GM12878 (cell line): ENCODE measurements at regions not wholly inside any gene's neighbourhood (a gene's known extent, or its start where the extent isn't known, plus 50 kb on each side); places are given as distances from the start of the nearest gene placed in this dataset.
A peak's percentile ranks its signal among the peaks of the same experiment; 100 is the strongest.

Experiments used
- ATAC-seq: fragments of 200-7000 bp; cut with Tn5 transposase; 3 replicates; pipeline ENCODE4 v1.9.1; 2020; ENCODE audit warnings: mild to moderate bottlenecking, moderate library complexity
- BruUV-seq: library from RNA; stranded (reverse); fragments of 400-500 nt; replicated peaks from 2 replicates; lab custom pipeline; 2021; lab: Mats Ljungman, UMichigan
- CTCF ChIA-PET: fragments of 300-600 bp; sonication (Branson Sonifier 250); formaldehyde crosslinking; extraction: SDS; loops from one replicate; lab custom pipeline; 2021; ENCODE audit warnings: inconsistent platforms; lab: Yijun Ruan, JAX
- POLR2A ChIA-PET: fragments of 350-600 bp; formaldehyde crosslinking; extraction: SDS; loops from one replicate; lab custom pipeline; 2021; ENCODE audit warnings: inconsistent platforms; lab: Charles Lee
- RAD21 ChIA-PET: fragments of 300-600 bp; sonication (Branson Sonifier 250); formaldehyde crosslinking; loops from one replicate; lab custom pipeline; 2023; ENCODE audit warnings: antibody characterized with exemption; ENCODE audit not compliant: unreplicated experiment; lab: Charles Lee
- SMC1A ChIA-PET: fragments of 300-600 bp; sonication (Branson Sonifier 250); formaldehyde crosslinking; loops from one replicate; lab custom pipeline; 2023; ENCODE audit not compliant: unreplicated experiment, uncharacterized antibody; lab: Charles Lee
- DNase-seq: peaks from one replicate; pipeline ENCODE4 v3.0.0-alpha.2; 2011; ENCODE audit warnings: low read depth, low spot score
- FAIRE-seq: peaks from 3 replicates; lab custom pipeline; 2011; peaks lifted over from hg19 to GRCh38; lab: Jason Lieb, UNC
- H2AFZ ChIP-seq: 2 replicates; pipeline ENCODE4 v1.6.0; 2011; ENCODE audit warnings: low read depth, low read length, control low read depth; ENCODE audit not compliant: control insufficient read depth
- H3K27ac ChIP-seq: 2 replicates; pipeline ENCODE4 v1.5.1; 2011; ENCODE audit warnings: control low read depth; ENCODE audit not compliant: control insufficient read depth, insufficient read depth
- H3K27me3 ChIP-seq, 2 experiments: replicated peaks in 1 of 2; 2 replicates each; pipeline versions ENCODE4 v1.6.0 to v1.6.1; 2011; ENCODE audit warnings: low read length in 1 of 2; ENCODE audit not compliant: control insufficient read depth in 2 of 2, insufficient read depth in 2 of 2
- H3K36me3 ChIP-seq, 2 experiments: 2 replicates each; pipeline ENCODE4 v1.5.1; 2011; ENCODE audit warnings: low read length in 1 of 2; ENCODE audit not compliant: control insufficient read depth in 2 of 2, insufficient read depth in 2 of 2
- H3K4me1 ChIP-seq: 2 replicates; pipeline ENCODE4 v1.6.1; 2011; ENCODE audit warnings: mild to moderate bottlenecking, low read length, moderate library complexity, mixed read lengths; ENCODE audit not compliant: control insufficient read depth, insufficient read depth
- H3K4me2 ChIP-seq: 2 replicates; pipeline ENCODE4 v1.6.0; 2011; ENCODE audit warnings: control low read depth; ENCODE audit not compliant: control insufficient read depth, insufficient read depth
- H3K4me3 ChIP-seq: fragments of 200-600 bp; sonication (generic); 2 replicates; pipeline ENCODE4 v1.5.1; 2016
- H3K79me2 ChIP-seq: 2 replicates; pipeline ENCODE4 v1.6.0; 2011; ENCODE audit warnings: low read length; ENCODE audit not compliant: control insufficient read depth, insufficient read depth
- H3K9ac ChIP-seq: 2 replicates; pipeline ENCODE4 v1.8.0; 2011; ENCODE audit warnings: low read length, control low read depth, mixed read lengths; ENCODE audit not compliant: control insufficient read depth, insufficient read depth
- H3K9me3 ChIP-seq: replicated peaks from 3 replicates; pipeline ENCODE4 v1.5.1; 2011; ENCODE audit warnings: mild to moderate bottlenecking, low read length; ENCODE audit not compliant: control insufficient read depth, insufficient read depth
- H4K20me1 ChIP-seq: 2 replicates; pipeline ENCODE4 v1.6.0; 2011; ENCODE audit not compliant: control insufficient read depth, insufficient read depth
- BMI1 ChIP-seq: fragments of 450-650 bp; IDR thresholded peaks from 2 replicates; pipeline ENCODE4 v1.6.1; 2016; ENCODE audit warnings: mild to moderate bottlenecking, moderate library complexity, borderline replicate concordance
- CREB1 ChIP-seq: IDR thresholded peaks from 2 replicates; pipeline ENCODE4 v1.6.1; 2012; ENCODE audit warnings: low read depth, mild to moderate bottlenecking, inconsistent platforms
- EED ChIP-seq: sonication (generic); IDR thresholded peaks from 2 replicates; pipeline ENCODE4 v1.6.1; 2016; ENCODE audit warnings: antibody characterized with exemption, low read depth
- ETV6 ChIP-seq, 2 experiments: fragments of 450-650 bp in 1 of 2; IDR thresholded peaks in 1 of 2; conservative IDR thresholded peaks in 1 of 2; 2 replicates each; pipeline ENCODE4 v1.6.1; 2014; ENCODE audit warnings: antibody characterized with exemption in 1 of 2, borderline replicate concordance in 1 of 2, low read depth in 1 of 2, mild to moderate bottlenecking in 1 of 2, moderate library complexity in 1 of 2
- EZH2 ChIP-seq: IDR thresholded peaks from 2 replicates; pipeline ENCODE4 v1.6.1; 2012; ENCODE audit warnings: low read depth, mild to moderate bottlenecking, control low read depth, inconsistent platforms, low read length, borderline replicate concordance; ENCODE audit not compliant: control insufficient read depth
- HCFC1 ChIP-seq: fragments of 150-350 bp; IDR thresholded peaks from 2 replicates; pipeline ENCODE4 v1.6.1; 2014; ENCODE audit warnings: low read length
- IKZF1 ChIP-seq: fragments of 450-650 bp; conservative IDR thresholded peaks from 2 replicates; pipeline ENCODE4 v1.6.1; 2017; ENCODE audit warnings: antibody characterized with exemption, mild to moderate bottlenecking
- KLF5 ChIP-seq: fragments of 450-650 bp; IDR thresholded peaks from 2 replicates; pipeline ENCODE4 v1.6.1; 2014; ENCODE audit warnings: mild to moderate bottlenecking; ENCODE audit not compliant: partially characterized antibody
- NR2F1 ChIP-seq: fragments of 450-650 bp; conservative IDR thresholded peaks from 2 replicates; pipeline ENCODE4 v1.6.1; 2017; ENCODE audit warnings: mild to moderate bottlenecking
- PAX5 ChIP-seq: IDR thresholded peaks from 2 replicates; pipeline ENCODE4 v1.6.1; 2011; ENCODE audit warnings: low read depth, low read length, borderline replicate concordance
- POLR2A ChIP-seq: IDR thresholded peaks from 2 replicates; pipeline ENCODE4 v1.6.1; 2011; ENCODE audit warnings: low read depth, mild to moderate bottlenecking, low read length
- POLR2AphosphoS2 ChIP-seq: IDR thresholded peaks from 2 replicates; pipeline ENCODE4 v1.6.1; 2011; ENCODE audit warnings: low read depth, mild to moderate bottlenecking, low read length, improper control_type of control experiment, moderate library complexity
- SMAD1 ChIP-seq: fragments of 450-650 bp; IDR thresholded peaks from 2 replicates; pipeline ENCODE4 v1.6.1; 2018; ENCODE audit warnings: mild to moderate bottlenecking, low read depth; ENCODE audit not compliant: partially characterized antibody
- TCF7 ChIP-seq: IDR thresholded peaks from 2 replicates; pipeline ENCODE4 v1.6.1; 2014; ENCODE audit warnings: antibody characterized with exemption, borderline replicate concordance
- WRNIP1 ChIP-seq: IDR thresholded peaks from 2 replicates; pipeline ENCODE4 v1.6.1; 2011; ENCODE audit warnings: low read depth, low read length, improper control_type of control experiment, borderline replicate concordance
- ZNF217 ChIP-seq: fragments of 450-650 bp; IDR thresholded peaks from 2 replicates; pipeline ENCODE4 v1.6.1; 2017; ENCODE audit warnings: antibody characterized with exemption, mild to moderate bottlenecking
- WGBS: methylation state at CpG from one replicate; pipeline ENCODE4 v1.1.6; 2016; ENCODE audit warnings: low lambda C conversion rate; ENCODE audit not compliant: insufficient replicate concordance, insufficient coverage; ENCODE audit errors: missing lambda C conversion rate; 5-methylcytosine and 5-hydroxymethylcytosine counted together
- in situ Hi-C: fragments of 300-500 bp; cut with MboI; formaldehyde crosslinking; loops from 9 replicates; pipeline ENCODE4 v1.14.3; 2018; ENCODE audit warnings: mixed read lengths
- intact Hi-C: fragments of 100-400 bp; cut with micrococcal nuclease; formaldehyde crosslinking; loops from one replicate; pipeline ENCODE4 v1.14.2; 2022; ENCODE audit not compliant: unreplicated experiment
- TF ChIP-seq, protein P1 (sequence below): IDR thresholded peaks from 2 replicates; pipeline ENCODE4 v1.6.1; 2012; ENCODE audit warnings: low read depth, low read length, improper control_type of control experiment
- TF ChIP-seq, protein P2 (sequence below): IDR thresholded peaks from 2 replicates; pipeline ENCODE4 v1.6.1; 2011; ENCODE audit warnings: borderline replicate concordance, low read depth, mild to moderate bottlenecking, moderate library complexity, low read length; ENCODE audit not compliant: insufficient read depth, poor library complexity, severe bottlenecking

DNA sequence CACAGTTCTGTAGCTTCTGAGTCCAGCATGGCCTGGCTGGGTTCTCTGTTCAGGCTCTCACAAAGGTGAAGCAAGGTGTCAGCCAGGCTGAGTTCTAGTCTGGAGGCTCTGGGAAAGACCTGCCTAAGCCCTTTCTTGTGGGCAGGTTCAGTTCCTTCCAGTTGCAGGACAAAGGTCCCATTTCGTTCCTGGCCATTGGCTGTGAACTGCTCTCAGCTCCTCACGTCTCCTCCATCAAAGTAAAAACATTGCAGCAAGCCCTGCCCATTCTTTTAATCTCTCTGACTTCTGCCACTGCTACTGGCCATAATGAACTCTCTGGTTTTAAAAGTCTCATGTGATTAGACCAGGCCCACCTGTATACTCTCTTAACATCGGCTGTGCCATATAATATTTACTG, 61.6 kb upstream of the BARX1 start:
- Histone ChIP-seq H2AFZ (no peak overlapping the region), H3K9me3 (no peaks in the 10 kb centered on the region), H3K4me3 (no peak overlapping the region), H3K36me3 (no peaks in the 10 kb centered on the region), H3K27ac (no peak overlapping the region), H3K4me1 (no peaks in the 10 kb centered on the region), H3K4me2 (no peak overlapping the region), H4K20me1 (no peaks in the 10 kb centered on the region), H3K79me2 (no peaks in the 10 kb centered on the region), H3K9ac (no peak overlapping the region), H3K27me3 (no peaks in the 10 kb centered on the region)
- TF ChIP-seq POLR2AphosphoS2 (no peak), HCFC1 (no peak), EED (no peak), BMI1 (no peak), PAX5 (no peak), ZNF217 (no peak), NR2F1 (no peak), SMAD1 (no peak), TCF7 (no peak)
- RAD21 ChIA-PET, result interaction anchor here (0.7 to 1.2 kb wide), 3 partner anchors 12 to 242 kb away, joined by 3 read pairs; partner anchors contain the start of gene ZNF169
- no peak for ATAC-seq
- DNase-seq, result no peak
- no peak for FAIRE-seq
- intact Hi-C loops, result no loop called here
- CTCF ChIA-PET, result interaction anchor here (1.5 to 5.9 kb wide), 2 partner anchors 14 to 195 kb away, joined by 4 to 89 read pairs; no protein-coding TSS in a partner anchor
- no TSS peak for BruUV-seq
- POLR2A ChIA-PET, result no interaction called here
- in situ Hi-C loops, result no loop called here
- 62% methylated on average over 3 of the region's 3 CpGs for WGBS
- SMC1A ChIA-PET, result interaction anchor here (0.8 kb wide), 1 partner anchor 196 kb away, joined by 3 read pairs; no protein-coding TSS in a partner anchor

DNA sequence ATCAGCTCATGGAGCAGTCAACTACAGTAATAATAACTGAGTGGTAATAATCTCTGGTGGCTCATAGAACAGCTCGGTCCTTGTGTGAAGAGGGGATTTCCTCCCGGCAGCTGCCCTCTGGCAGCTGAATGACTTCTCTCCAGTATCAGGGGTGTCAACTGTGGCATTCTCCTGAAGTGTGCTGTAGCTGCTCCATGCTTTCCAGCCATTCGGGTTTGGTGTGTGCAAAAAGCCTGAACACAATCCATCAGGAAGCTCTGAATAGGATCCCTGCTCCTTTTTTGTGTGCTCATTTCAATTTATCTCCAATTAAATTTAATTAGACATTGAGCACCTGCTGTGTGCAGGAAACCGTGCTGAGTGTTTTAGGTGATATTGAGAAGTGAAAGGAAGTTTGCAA, 59.8 kb upstream of the BARX1 start:
- SMC1A ChIA-PET, result interaction anchor here (0.8 to 3.4 kb wide), 6 partner anchors 60 to 202 kb away, joined by 3 to 18 read pairs (median 3); no protein-coding TSS in a partner anchor
- no peak overlapping the region for H3K4me3 ChIP-seq
- DNase-seq (no peak), FAIRE-seq (no peak), ATAC-seq (peak; percentile 33; the same call in 1 of the 3 replicates)
- H3K36me3 ChIP-seq, result no peaks in the 10 kb centered on the region
- no peaks in the 10 kb centered on the region for H4K20me1 ChIP-seq
- 6% methylated on average over 4 of the region's 4 CpGs for WGBS
- H3K4me2 ChIP-seq, result no peak overlapping the region
- in situ Hi-C loops (no loop called here), intact Hi-C loops (loop anchor here (2.0 kb wide), 1 partner anchor 198 kb away; no protein-coding TSS in a partner anchor)
- H3K27ac ChIP-seq, result no peak overlapping the region
- no peaks in the 10 kb centered on the region for H3K9me3 ChIP-seq
- BruUV-seq, result no TSS peak
- no peaks in the 10 kb centered on the region for H3K4me1 ChIP-seq
- H3K9ac ChIP-seq, result no peak overlapping the region
- POLR2A ChIA-PET, result no interaction called here
- RAD21 ChIA-PET, result interaction anchor here (1.3 to 2.7 kb wide), 2 partner anchors 197 to 199 kb away, joined by 7 to 19 read pairs; no protein-coding TSS in a partner anchor
- H2AFZ ChIP-seq, result no peak overlapping the region
- H3K27me3 ChIP-seq, result no peaks in the 10 kb centered on the region
- H3K79me2 ChIP-seq, result no peaks in the 10 kb centered on the region
- CTCF ChIA-PET, result interaction anchor here (0.9 to 5.9 kb wide), 11 partner anchors 10 to 332 kb away, joined by 3 to 89 read pairs (median 3); no protein-coding TSS in a partner anchor
- TF ChIP-seq ETV6 (conservative IDR thresholded peaks at IDR 0.05 in 1 of 2, IDR thresholded peaks at IDR 0.05 in 1 of 2; ENCODE audit: borderline replicate concordance in 1 of 2, low read depth in 1 of 2) (no peak), KLF5 (no peak), CREB1 (no peak), WRNIP1 (no peak), EZH2 (no peak), IKZF1 (no peak), POLR2A (no peak)
- TF ChIP-seq, protein P1, sequence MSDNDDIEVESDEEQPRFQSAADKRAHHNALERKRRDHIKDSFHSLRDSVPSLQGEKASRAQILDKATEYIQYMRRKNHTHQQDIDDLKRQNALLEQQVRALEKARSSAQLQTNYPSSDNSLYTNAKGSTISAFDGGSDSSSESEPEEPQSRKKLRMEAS, result no peak
- TF ChIP-seq, protein P2, sequence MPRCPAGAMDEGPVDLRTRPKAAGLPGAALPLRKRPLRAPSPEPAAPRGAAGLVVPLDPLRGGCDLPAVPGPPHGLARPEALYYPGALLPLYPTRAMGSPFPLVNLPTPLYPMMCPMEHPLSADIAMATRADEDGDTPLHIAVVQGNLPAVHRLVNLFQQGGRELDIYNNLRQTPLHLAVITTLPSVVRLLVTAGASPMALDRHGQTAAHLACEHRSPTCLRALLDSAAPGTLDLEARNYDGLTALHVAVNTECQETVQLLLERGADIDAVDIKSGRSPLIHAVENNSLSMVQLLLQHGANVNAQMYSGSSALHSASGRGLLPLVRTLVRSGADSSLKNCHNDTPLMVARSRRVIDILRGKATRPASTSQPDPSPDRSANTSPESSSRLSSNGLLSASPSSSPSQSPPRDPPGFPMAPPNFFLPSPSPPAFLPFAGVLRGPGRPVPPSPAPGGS, result no peak
